A549 (cell line): ENCODE measurements at regions not wholly inside any gene's neighbourhood (a gene's known extent, or its start where the extent isn't known, plus 50 kb on each side); places are given as distances from the start of the nearest gene placed in this dataset.

Experiments used
- ATAC-seq, 2 experiments: fragments of 200-7000 bp in 1 of 2; fragments of >200 bp in 1 of 2; cut with Nextera tagmentation in 1 of 2; cut with Tn5 transposase in 1 of 2; 3 replicates each; pipeline versions ENCODE4 v1.8.0 to v1.9.1; 2018 to 2020; ENCODE audit warnings: mild to moderate bottlenecking in 1 of 2, moderate library complexity in 1 of 2
- CTCF ChIA-PET: fragments of 300-600 bp; sonication (Branson Sonifier 250); formaldehyde crosslinking; extraction: SDS; loops from one replicate; lab custom pipeline; 2021; ENCODE audit warnings: antibody characterized with exemption, inconsistent platforms; lab: Yijun Ruan, JAX
- POLR2A ChIA-PET: fragments of 350-600 bp; formaldehyde crosslinking; extraction: SDS; loops from one replicate; lab custom pipeline; 2021; ENCODE audit warnings: antibody characterized with exemption, inconsistent platforms; lab: Yijun Ruan, JAX
- DNase-seq, 2 experiments: peaks; one replicate each; pipeline versions ENCODE4 v3.0.0 to v3.0.0-alpha.2; 2011 to 2016; ENCODE audit warnings: low read depth in 1 of 2, low spot score in 1 of 2
- FAIRE-seq: peaks from 2 replicates; lab custom pipeline; 2011; peaks lifted over from hg19 to GRCh38; lab: Jason Lieb, UNC
- H3K27ac ChIP-seq, 2 experiments: fragments of >200 bp; sonication (Bioruptor Twin); formaldehyde crosslinking; 3 replicates each; pipeline ENCODE4 v1.5.1; 2016 to 2017
- H3K4me1 ChIP-seq: fragments of >200 bp; sonication (Bioruptor Twin); formaldehyde crosslinking; 3 replicates; pipeline ENCODE4 v1.6.1; 2016
- H3K4me2 ChIP-seq: fragments of >200 bp; sonication (Bioruptor Twin); formaldehyde crosslinking; 3 replicates; pipeline ENCODE4 v1.6.1; 2016
- H3K4me3 ChIP-seq: fragments of >200 bp; sonication (Bioruptor Twin); formaldehyde crosslinking; 3 replicates; pipeline ENCODE4 v1.5.1; 2016
- H3K9me3 ChIP-seq: fragments of >200 bp; sonication (Bioruptor Twin); formaldehyde crosslinking; 3 replicates; pipeline ENCODE4 v1.6.1; 2016
- CBX2 ChIP-seq: fragments of 200-600 bp; sonication (generic); IDR thresholded peaks from 2 replicates; pipeline ENCODE4 v1.6.1; 2016; ENCODE audit warnings: low read depth, mild to moderate bottlenecking, borderline replicate concordance
- CBX8 ChIP-seq: fragments of 200-600 bp; sonication (generic); IDR thresholded peaks from 2 replicates; pipeline ENCODE4 v1.6.1; 2016
- ESRRA ChIP-seq: fragments of 150-350 bp; IDR thresholded peaks from 2 replicates; pipeline ENCODE4 v1.6.1; 2014; ENCODE audit warnings: mild to moderate bottlenecking, low read length, borderline replicate concordance
- FOSL2 ChIP-seq, 2 experiments: fragments of 450-650 bp in 1 of 2; fragments of >200 bp in 1 of 2; sonication (Bioruptor Twin) in 1 of 2; formaldehyde crosslinking; IDR thresholded peaks; 2 replicates each; pipeline versions ENCODE4 v1.5.0 to v1.6.1; 2016 to 2020; ENCODE audit warnings: mild to moderate bottlenecking in 1 of 2, moderate library complexity in 1 of 2
- FOXS1 ChIP-seq: fragments of 250-450 bp; sonication (Bioruptor Pico); IDR thresholded peaks from 2 replicates; pipeline ENCODE4 v1.5.0; 2020; ENCODE audit warnings: mild to moderate bottlenecking, moderate library complexity
- GATA3 ChIP-seq: IDR thresholded peaks from 2 replicates; pipeline ENCODE4 v1.6.1; 2012; ENCODE audit warnings: borderline replicate concordance
- HDAC2 ChIP-seq: fragments of 200-600 bp; sonication (generic); IDR thresholded peaks from 2 replicates; pipeline ENCODE4 v1.6.1; 2016
- HEYL ChIP-seq: fragments of 250-450 bp; sonication (Bioruptor Pico); IDR thresholded peaks from 2 replicates; pipeline ENCODE4 v1.8.0; 2021; ENCODE audit warnings: mild to moderate bottlenecking, moderate library complexity
- HMGXB4 ChIP-seq: fragments of 250-450 bp; sonication (Bioruptor Pico); IDR thresholded peaks from 2 replicates; pipeline ENCODE4 v1.5.0; 2021; ENCODE audit warnings: mild to moderate bottlenecking, moderate library complexity, borderline replicate concordance
- HOXA7 ChIP-seq: fragments of 250-450 bp; sonication (Bioruptor Pico); IDR thresholded peaks from 2 replicates; pipeline ENCODE4 v1.5.0; 2020; ENCODE audit warnings: mild to moderate bottlenecking, moderate library complexity
- HOXB5 ChIP-seq: fragments of 250-450 bp; sonication (Bioruptor Pico); IDR thresholded peaks from 2 replicates; pipeline ENCODE4 v1.5.0; 2020; ENCODE audit warnings: mild to moderate bottlenecking, moderate library complexity
- JUNB ChIP-seq: fragments of >200 bp; sonication (Bioruptor Twin); formaldehyde crosslinking; IDR thresholded peaks from 2 replicates; pipeline ENCODE4 v1.6.1; 2016
- KDM5A ChIP-seq: fragments of 200-600 bp; sonication (generic); IDR thresholded peaks from 2 replicates; pipeline ENCODE4 v1.6.1; 2016; ENCODE audit warnings: antibody characterized with exemption, mild to moderate bottlenecking
- MYC ChIP-seq: IDR thresholded peaks from 2 replicates; pipeline ENCODE4 v1.6.1; 2012; ENCODE audit warnings: mild to moderate bottlenecking, inconsistent platforms, low read length, improper control_type of control experiment, borderline replicate concordance
- NFE2L2 ChIP-seq: fragments of 150-350 bp; conservative IDR thresholded peaks from 2 replicates; pipeline ENCODE4 v1.6.1; 2014; ENCODE audit warnings: low read length
- NPAS2 ChIP-seq: fragments of 250-450 bp; sonication (Bioruptor Pico); IDR thresholded peaks from 2 replicates; pipeline ENCODE4 v1.8.0; 2022; ENCODE audit warnings: mild to moderate bottlenecking, moderate library complexity, borderline replicate concordance
- PBX3 ChIP-seq: IDR thresholded peaks from 2 replicates; pipeline ENCODE4 v1.6.1; 2012
- POLR2A ChIP-seq: IDR thresholded peaks from 2 replicates; pipeline ENCODE4 v1.6.1; 2012; ENCODE audit warnings: mild to moderate bottlenecking, low read length
- POLR2AphosphoS2 ChIP-seq: conservative IDR thresholded peaks from 2 replicates; pipeline ENCODE4 v1.6.1; 2012; ENCODE audit warnings: low read length, improper control_type of control experiment, inconsistent platforms
- SMC3 ChIP-seq: fragments of >200 bp; sonication (Bioruptor Twin); formaldehyde crosslinking; IDR thresholded peaks from 3 replicates; pipeline ENCODE4 v1.6.1; 2018; ENCODE audit warnings: inconsistent platforms
- SREBF2 ChIP-seq: fragments of 450-650 bp; IDR thresholded peaks from 2 replicates; pipeline ENCODE4 v1.6.1; 2014; ENCODE audit warnings: mild to moderate bottlenecking, moderate library complexity
- ZFP36 ChIP-seq: fragments of 450-650 bp; IDR thresholded peaks from 2 replicates; pipeline ENCODE4 v1.6.1; 2014; ENCODE audit warnings: borderline replicate concordance; ENCODE audit not compliant: partially characterized antibody
- ZNF302 ChIP-seq: fragments of 250-450 bp; sonication (Bioruptor Pico); IDR thresholded peaks from 2 replicates; pipeline ENCODE4 v1.9.0; 2021; ENCODE audit warnings: inconsistent platforms, mild to moderate bottlenecking, moderate library complexity
- WGBS: methylation state at CpG from one replicate; pipeline ENCODE4 v1.1.6; 2017; ENCODE audit errors: missing lambda C conversion rate; 5-methylcytosine and 5-hydroxymethylcytosine counted together

- FAIRE-seq: no peak
- Histone ChIP-seq H3K4me1 (peaks cover 8% of the 10 kb centered on the region; the same call in 2 of the 3 replicates), H3K4me3 (no peak overlapping the region), H3K4me2 (no peak overlapping the region), H3K27ac (no peak overlapping the region), H3K9me3 (no peaks in the 10 kb centered on the region)
- CTCF ChIA-PET: no interaction called here
- 81% methylated on average over 2 of the region's 2 CpGs for WGBS
- POLR2A ChIA-PET: no interaction called here
- no peak for ATAC-seq
- TF ChIP-seq GATA3 (no peak), CBX2 (no peak), POLR2AphosphoS2 (no peak), CBX8 (no peak), HOXA7 (no peak), JUNB (no peak), HMGXB4 (CRISPR knock-in tag) (no peak), HDAC2 (no peak), ZNF302 (CRISPR knock-in tag) (no peak), HOXB5 (CRISPR knock-in tag) (no peak), FOXS1 (CRISPR knock-in tag) (no peak), SREBF2 (no peak), ESRRA (no peak), SMC3 (no peak), FOSL2 (IDR thresholded peaks at IDR 0.05) (no peak), FOSL2 (CRISPR knock-in tag; IDR thresholded peaks at IDR 0.05) (no peak), MYC (no peak), NPAS2 (CRISPR knock-in tag) (no peak)
- DNase-seq: no peak
Observed at GRCh38 chr1:96971439-96971838, 249.9 kb downstream of the PTBP2 start.

GRCh38 chr1:96971849-96972602, 250.4 kb downstream of the PTBP2 start:
- DNase-seq: no peak
- CTCF ChIA-PET: no interaction called here

GRCh38 chr1:96973605-96974004, 252.0 kb downstream of the PTBP2 start:
- FAIRE-seq: no peak
- H3K27ac ChIP-seq: no peak overlapping the region
- peaks cover 6% of the 10 kb centered on the region; the same call in 2 of the 3 replicates for H3K4me1 ChIP-seq
- DNase-seq: no peak
- TF ChIP-seq HEYL (CRISPR knock-in tag) (no peak), KDM5A (no peak), PBX3 (no peak), ZFP36 (no peak), NFE2L2 (no peak), GATA3 (no peak)
- ChIA-PET POLR2A (no interaction called here), CTCF (no interaction called here)
- 0% methylated on average over 1 of the region's 1 CpG for WGBS
- no peak overlapping the region for H3K4me2 ChIP-seq
- no peak overlapping the region for H3K4me3 ChIP-seq
- no peaks in the 10 kb centered on the region for H3K9me3 ChIP-seq
- no peak for ATAC-seq

More at GRCh38 chr1:96971849-96972602, 250.4 kb downstream of the PTBP2 start:
- 41% methylated on average over 8 of the region's 8 CpGs for WGBS
- FAIRE-seq: no peak
- H3K4me1 ChIP-seq: peaks cover 8% of the 10 kb centered on the region; the same call in 2 of the 3 replicates
- no peaks in the 10 kb centered on the region for H3K9me3 ChIP-seq
- POLR2A ChIA-PET: no interaction called here
- TF ChIP-seq POLR2A (no peak), FOSL2 (IDR thresholded peaks at IDR 0.05) (no peak), FOSL2 (CRISPR knock-in tag; IDR thresholded peaks at IDR 0.05) (0 out of 2 replicates have a peak, but pooled peaks have one; percentile 11)
- TF ChIP-seq, all 56 proteins: peak for 1
- no peak overlapping the region for H3K4me3 ChIP-seq
- no peak overlapping the region for H3K27ac ChIP-seq
- H3K4me2 ChIP-seq: peak overlapping the region; percentile 47; the same call in 2 of the 3 replicates
- no peak for ATAC-seq
